SK-N-SH treated with all-trans-retinoic acid at 6 μM for 48 hours (cell line): ENCODE measurements at regions not wholly inside any gene's neighbourhood (a gene's known extent, or its start where the extent isn't known, plus 50 kb on each side); places are given as distances from the start of the nearest gene placed in this dataset.

ENCODE experiments used
- ARNTL ChIP-seq: fragments of 450-650 bp; formaldehyde crosslinking; IDR thresholded peaks from 2 replicates; pipeline ENCODE4 v1.5.0; 2020; ENCODE audit warnings: low read depth, mild to moderate bottlenecking, moderate library complexity, borderline replicate concordance
- ISL1 ChIP-seq: fragments of 250-450 bp; sonication (Bioruptor Pico); IDR thresholded peaks from 2 replicates; pipeline ENCODE4 v2.1.2; 2022; ENCODE audit warnings: mild to moderate bottlenecking, moderate library complexity
- ZC3H10 ChIP-seq: fragments of 250-450 bp; sonication (Bioruptor Pico); IDR thresholded peaks from 2 replicates; pipeline ENCODE4 v1.5.1; 2021; ENCODE audit warnings: mild to moderate bottlenecking, moderate library complexity
- TF ChIP-seq, protein P1 (sequence below): fragments of 250-450 bp; sonication (Bioruptor Pico); IDR thresholded peaks from 2 replicates; pipeline ENCODE4 v1.8.0; 2020; ENCODE audit warnings: mild to moderate bottlenecking, moderate library complexity, borderline replicate concordance

DNA sequence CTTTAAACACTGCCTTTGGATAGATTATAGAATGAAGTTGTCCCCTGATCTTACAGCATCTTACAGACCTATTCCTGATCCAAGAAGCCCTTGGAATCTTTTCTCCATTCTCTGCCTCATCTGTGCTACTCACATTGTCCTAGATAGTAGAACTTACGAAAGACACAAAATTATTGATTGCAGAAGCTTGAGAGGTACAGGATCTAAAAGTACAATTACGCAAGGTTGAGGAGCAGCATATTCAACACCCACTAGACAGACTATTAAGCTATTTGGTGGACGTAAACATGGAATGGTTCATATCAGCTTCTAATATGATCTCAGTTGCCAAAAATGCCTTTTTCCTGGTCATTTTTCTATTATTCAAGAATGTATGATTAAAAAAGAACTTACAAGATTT is 90.5 kb upstream of the SEM1 start:
- TF ChIP-seq ZC3H10 (CRISPR knock-in tag) (no peak), ARNTL (CRISPR knock-in tag) (no peak), ISL1 (CRISPR knock-in tag) (no peak)
- TF ChIP-seq, protein P1, sequence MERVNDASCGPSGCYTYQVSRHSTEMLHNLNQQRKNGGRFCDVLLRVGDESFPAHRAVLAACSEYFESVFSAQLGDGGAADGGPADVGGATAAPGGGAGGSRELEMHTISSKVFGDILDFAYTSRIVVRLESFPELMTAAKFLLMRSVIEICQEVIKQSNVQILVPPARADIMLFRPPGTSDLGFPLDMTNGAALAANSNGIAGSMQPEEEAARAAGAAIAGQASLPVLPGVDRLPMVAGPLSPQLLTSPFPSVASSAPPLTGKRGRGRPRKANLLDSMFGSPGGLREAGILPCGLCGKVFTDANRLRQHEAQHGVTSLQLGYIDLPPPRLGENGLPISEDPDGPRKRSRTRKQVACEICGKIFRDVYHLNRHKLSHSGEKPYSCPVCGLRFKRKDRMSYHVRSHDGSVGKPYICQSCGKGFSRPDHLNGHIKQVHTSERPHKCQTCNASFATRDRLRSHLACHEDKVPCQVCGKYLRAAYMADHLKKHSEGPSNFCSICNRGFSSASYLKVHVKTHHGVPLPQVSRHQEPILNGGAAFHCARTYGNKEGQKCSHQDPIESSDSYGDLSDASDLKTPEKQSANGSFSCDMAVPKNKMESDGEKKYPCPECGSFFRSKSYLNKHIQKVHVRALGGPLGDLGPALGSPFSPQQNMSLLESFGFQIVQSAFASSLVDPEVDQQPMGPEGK (CRISPR knock-in tag) = no peak
